Inflammatory macrophage treated with lipopolysaccharide for 4 hours (primary cell): ENCODE measurements at regions not wholly inside any gene's neighbourhood (a gene's known extent, or its start where the extent isn't known, plus 50 kb on each side); places are given as distances from the start of the nearest gene placed in this dataset.

ENCODE experiments used
- DNase-seq: peaks from one replicate; pipeline ENCODE4 v3.0.0-alpha.2; 2020

- DNase-seq = no peak
Observed at GRCh38 chr1:239263801-239264200, 122.6 kb upstream of the CHRM3 start.

- no peak for DNase-seq
Observed at GRCh38 chr1:239262538-239262937, 123.8 kb upstream of the CHRM3 start.

- DNase-seq = no peak
Observed at GRCh38 chr1:239261521-239261920, 124.8 kb upstream of the CHRM3 start.

DNA sequence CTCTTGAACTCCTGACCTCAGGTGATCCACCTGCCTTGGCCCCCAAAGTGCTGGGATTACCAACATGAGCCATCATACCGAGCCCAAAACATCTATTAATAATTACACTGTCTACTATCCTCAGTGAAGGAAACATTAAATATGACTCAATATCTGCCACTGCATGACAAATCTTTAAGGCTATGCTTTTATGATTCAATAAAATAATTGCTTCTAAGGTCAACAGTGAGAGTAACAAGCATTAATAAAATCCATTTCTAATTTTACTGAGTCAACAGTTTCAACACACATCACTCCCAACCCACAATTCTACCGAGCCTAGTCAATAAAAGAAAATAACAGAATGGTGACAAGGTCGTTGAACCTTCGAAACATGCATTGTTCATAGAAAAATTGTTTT, 125.5 kb upstream of the CHRM3 start:
- DNase-seq = no peak

- DNase-seq = no peak
Observed at GRCh38 chr1:239255628-239256160, 130.7 kb upstream of the CHRM3 start.

GRCh38 chr1:239254999-239255398, 131.4 kb upstream of the CHRM3 start:
- no peak for DNase-seq

DNA sequence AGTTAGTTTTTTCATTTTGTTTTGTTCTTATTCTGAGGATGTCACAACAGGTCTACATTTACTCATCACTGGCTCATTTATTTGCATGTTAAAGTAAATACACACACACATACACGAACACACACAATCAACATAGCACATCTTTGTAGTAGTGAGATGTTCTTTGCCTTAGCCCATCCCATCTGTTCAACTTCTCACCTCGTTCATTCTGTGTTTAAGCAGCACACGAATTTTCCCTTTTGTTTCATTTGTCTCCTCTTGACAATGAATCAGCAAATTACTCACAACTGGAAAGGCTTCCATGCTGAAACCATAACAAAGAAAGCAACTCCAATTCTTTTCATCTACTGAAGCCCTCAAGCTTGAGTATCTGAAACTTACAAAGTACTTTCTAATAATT, 133.3 kb upstream of the CHRM3 start:
- DNase-seq = no peak

DNA sequence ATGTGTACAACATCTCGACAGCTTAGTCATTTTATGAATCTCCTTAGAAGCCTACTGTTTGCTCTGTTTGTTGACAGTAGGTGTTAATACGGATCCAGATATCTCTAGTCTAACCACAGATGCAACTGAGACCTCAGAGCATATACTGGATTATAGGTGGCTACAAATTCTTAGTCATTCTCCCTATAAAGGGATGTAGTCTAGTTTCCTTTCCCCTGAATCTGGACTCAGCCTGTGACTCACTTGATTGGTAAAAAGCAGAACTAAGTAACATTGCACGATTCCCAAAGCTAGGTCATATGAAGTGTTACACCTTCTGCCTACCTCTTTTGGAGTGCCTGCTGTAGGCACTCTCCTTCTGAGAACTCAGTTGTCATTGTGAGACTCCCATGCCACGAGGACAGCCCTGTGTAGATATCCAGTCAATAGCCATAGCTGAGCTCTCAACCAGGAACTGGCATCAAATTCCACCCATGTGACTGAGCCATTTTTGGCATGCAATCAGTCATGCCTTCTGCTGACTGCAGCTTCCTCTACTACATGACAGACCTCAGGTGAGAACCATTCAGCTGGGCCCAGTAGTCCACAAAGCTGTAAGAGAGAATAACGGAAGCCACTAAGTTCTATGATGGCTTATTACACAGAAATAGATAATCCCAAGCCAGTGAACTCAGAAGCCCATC, 135.9 kb upstream of the CHRM3 start:
- DNase-seq = peak; percentile 37

DNA sequence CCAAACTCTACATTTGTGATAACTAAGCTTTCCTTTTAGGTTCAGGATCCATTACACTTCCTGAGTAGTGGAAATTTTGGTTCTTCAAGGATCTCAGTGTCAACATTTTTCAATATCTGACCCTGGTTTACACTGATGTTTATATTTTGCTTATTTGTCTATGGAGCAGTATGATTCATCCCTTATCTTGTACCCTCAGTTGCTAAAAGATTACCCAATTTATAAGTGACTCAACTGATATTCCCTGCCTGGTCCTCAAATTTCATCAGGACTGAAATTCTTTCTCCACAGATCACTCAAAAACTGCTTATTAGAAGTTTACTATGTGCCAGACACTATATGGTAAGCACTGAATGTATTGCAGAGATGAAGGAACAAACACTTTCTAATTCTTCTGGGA, 139.1 kb upstream of the CHRM3 start:
- no peak for DNase-seq

DNA sequence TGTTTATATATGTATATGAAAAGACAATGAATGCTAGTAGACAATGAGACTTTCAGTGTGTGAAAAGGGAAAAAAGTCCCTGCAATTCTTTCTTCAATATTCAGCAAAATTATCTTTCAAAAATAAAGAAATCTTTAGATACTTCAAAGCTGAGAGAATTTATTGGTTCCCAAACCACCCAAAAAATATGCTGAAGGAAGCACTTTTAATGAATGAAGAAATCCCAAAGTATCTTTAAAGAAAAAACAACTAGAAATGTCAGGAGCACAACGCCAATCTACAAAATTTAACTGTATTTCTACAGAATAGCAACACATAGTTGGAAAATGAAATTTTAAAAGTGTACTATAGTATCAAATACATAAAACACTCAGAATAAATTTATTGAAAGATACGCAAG, 142.3 kb upstream of the CHRM3 start:
- DNase-seq = no peak

DNA sequence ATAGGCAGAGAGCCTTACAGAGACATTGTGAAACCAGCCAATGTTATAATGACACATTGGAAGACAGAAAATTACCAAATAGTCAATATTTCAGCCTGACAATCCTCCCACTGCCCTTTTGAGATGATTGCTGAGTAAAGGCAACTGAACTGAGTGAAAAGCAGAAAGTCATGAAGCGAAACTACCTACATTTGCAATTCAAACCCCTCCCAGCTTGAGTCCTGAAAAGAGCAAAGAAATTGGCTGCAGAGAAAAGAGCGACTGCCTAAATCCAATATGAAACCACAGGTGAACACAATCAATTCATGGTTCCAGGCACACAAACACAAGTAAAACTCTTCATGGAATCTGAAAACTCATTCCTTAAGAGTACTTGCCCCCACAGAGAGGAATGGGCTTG, 143.4 kb upstream of the CHRM3 start:
- no peak for DNase-seq

DNA sequence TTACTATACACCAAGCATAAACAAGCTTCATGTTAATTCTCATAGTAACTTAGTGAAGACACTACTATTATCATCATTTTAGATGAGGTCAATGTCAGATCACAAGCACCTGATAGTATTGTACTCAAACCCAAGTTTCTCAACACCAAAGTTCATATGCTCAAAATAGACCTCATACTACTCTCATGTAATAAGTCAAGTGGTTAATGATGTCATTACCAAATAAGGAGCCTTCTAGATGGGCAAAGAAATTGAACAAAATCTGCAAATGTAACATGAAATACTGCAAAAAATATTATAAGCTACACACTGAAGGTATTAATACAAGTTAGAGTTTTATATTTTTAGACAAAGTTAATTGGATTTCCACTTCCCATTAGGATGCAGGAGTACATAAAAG, 144.0 kb upstream of the CHRM3 start:
- no peak for DNase-seq

DNA sequence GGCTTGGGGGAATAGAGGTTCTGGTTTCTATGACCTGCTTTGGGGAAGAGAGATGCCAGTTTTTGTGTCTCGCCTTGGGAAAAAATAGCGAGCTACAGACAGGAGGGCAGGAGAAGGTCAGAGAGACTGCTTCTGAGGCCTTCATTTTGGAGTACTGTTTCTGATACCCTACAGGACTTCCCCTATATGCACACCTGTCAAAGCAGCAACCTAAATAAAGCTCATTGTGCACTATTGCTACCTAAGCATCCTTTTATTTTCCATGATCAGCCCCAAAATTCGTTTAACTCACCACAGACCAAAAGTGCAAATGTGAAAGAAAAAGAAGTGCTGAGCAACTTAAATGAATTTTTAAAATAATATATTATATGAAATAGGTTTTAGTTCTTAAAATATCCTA, 145.6 kb upstream of the CHRM3 start:
- DNase-seq = no peak

DNA sequence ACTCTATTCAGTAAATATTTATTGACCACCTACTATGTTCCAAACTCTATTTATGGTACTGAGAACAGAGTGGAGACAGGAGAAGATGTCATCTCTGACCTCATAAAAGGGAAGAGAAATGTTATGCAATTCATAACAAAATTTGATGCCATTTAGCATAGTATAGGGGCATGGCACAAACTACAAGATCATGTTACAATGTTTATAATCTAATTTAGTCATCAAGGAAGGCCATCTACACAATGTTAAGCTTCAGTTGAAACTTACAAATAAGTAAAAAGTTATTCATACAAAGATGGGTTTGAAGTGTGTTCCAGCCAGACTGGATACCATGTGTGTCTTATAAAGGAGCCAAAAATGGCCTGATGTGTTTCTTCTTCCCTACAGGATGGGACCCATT, 146.8 kb upstream of the CHRM3 start:
- no peak for DNase-seq

GRCh38 chr1:239237912-239238311, 148.5 kb upstream of the CHRM3 start:
- DNase-seq = no peak

DNA sequence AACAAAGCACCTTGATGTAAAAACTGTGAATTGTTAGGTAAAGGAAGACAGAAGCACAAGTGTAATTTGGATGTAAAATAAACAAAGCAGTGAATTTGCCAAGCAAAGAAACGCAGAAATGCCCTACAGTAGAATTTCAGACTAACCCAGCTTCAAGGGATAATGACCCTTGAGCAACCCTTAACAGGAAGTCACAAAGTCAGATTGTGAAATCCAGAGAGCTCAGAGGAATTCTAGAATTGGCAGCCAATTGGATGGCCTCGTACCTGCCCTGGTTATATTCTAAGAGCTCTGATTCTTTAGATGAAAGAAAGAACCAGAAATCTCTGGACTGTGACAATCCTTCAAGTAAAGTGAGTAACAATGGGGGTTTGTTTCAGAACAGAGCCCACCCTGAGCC, 152.7 kb upstream of the CHRM3 start:
- DNase-seq = no peak

DNA sequence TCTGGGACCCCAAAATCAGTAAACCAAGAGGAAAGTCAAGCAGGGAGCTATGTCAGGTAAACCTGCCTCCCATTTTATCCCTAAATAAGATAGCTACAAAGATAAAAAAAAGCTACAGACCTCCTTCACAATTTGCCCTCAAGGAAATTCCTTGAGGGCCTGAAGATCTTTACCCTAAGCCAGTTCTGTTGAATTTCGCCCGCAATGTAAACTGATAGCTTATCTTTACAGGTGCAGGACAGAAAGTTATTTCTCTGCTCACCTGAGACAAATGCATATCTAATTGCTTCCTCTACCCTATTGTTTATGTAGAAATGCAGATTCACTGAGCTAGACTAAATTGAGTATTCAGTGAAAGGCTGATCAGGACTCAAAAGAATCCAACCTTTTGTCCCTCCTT, 153.4 kb upstream of the CHRM3 start:
- DNase-seq = no peak

GRCh38 chr1:239228451-239228850, 157.9 kb upstream of the CHRM3 start:
- DNase-seq = no peak

DNA sequence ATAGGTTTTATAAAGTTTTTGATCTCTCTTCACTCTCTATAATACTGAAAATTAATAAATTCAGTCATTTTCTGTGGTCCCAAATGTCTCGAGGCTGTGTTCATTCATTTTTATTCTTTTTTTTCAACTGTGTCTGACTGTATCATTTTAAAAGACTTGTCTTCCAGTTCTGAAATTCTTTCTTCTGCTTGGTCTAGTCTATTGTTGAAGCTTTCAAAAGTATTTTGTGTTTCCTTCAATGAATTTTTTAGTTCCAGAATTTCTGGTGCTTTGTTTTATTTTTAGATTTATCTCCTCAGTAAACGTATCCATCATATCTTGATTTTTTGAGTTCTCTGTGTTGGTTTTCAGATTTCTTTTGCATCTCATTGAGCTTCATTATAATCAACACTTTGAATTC, 161.0 kb upstream of the CHRM3 start:
- no peak for DNase-seq

- DNase-seq = no peak
Observed at GRCh38 chr1:239224100-239224499, 162.3 kb upstream of the CHRM3 start.

- DNase-seq = no peak
Observed at GRCh38 chr1:239222999-239223398, 163.4 kb upstream of the CHRM3 start.

GRCh38 chr1:239221656-239222055, 164.7 kb upstream of the CHRM3 start:
- no peak for DNase-seq

DNA sequence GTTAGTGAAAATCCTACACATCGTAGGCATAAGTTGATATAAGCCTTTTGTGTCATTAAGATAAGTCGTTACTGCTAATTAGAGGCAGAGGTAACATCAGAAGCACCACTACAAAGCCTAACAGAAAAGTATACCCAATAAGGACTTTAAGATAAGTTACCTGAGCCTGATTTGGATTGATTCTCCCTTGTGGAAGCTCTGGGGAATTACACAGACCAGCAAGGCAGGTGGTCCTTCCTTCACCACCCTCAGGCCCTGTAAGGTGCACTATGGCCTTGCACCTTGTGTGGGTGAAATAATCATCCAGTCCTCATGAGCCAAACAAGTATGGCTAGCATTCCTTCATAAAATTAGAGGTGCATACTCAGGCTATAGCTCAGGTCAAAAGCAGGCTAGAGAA, 166.7 kb upstream of the CHRM3 start:
- no peak for DNase-seq

DNA sequence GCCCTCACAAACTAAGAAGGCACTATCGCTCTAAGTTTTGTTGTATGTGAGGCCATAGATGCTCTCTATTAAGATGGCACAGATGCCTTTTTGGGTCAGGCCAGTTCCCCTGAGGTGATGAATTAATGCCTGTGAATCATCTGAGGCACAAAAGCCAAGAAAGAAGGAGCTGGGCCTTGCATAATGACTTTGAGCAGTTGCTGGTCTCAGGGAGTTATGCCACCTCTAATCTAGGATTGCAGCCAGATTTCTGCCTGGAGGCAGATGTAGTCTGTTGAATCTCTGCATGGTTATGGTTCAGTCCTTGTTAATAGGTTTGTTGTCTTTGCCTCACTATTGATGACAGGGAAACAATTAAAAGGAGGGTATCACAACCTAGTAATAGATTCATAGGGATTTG, 168.1 kb upstream of the CHRM3 start:
- DNase-seq = no peak

GRCh38 chr1:239212811-239213220, 173.6 kb upstream of the CHRM3 start:
- no peak for DNase-seq
